ENCODE measurements at regions not wholly inside any gene's neighbourhood (a gene's known extent, or its start where the extent isn't known, plus 50 kb on each side); places are given as distances from the start of the nearest gene placed in this dataset.
"Not testable (repeated sequence)": the region's sequence is repeated elsewhere in the genome, so short reads cannot be mapped to it uniquely, and the experiment has no call there.

- DNase-seq (ENCODE audit: low read depth), result no peak
These were observed 993.3 kb downstream of the BRD1 start for GRCh38 chr22:48834404-48834803.

- no peak for DNase-seq (ENCODE audit: low read depth)
These were observed 995.1 kb downstream of the BRD1 start for GRCh38 chr22:48832592-48832991.

GRCh38 chr22:48829908-48830307, 997.8 kb downstream of the BRD1 start:
- DNase-seq (ENCODE audit: low read depth), result no peak

GRCh38 chr22:48828688-48829087, 999.0 kb downstream of the BRD1 start:
- DNase-seq (ENCODE audit: low read depth), result no peak

GRCh38 chr22:48827904-48828555, 999.6 kb downstream of the BRD1 start:
- DNase-seq (ENCODE audit: low read depth), result no peak

- no peak for DNase-seq (ENCODE audit: low read depth)
These were observed 1000.3 kb downstream of the BRD1 start for GRCh38 chr22:48827268-48827846.

GRCh38 chr22:48826546-48826945, 1001.1 kb downstream of the BRD1 start:
- no peak for DNase-seq (ENCODE audit: low read depth)

- no peak for DNase-seq (ENCODE audit: low read depth)
These were observed 1001.7 kb downstream of the BRD1 start for GRCh38 chr22:48825802-48826520.

GRCh38 chr22:48824712-48825651, 1002.7 kb downstream of the BRD1 start:
- no peak for DNase-seq (ENCODE audit: low read depth)

- DNase-seq (ENCODE audit: low read depth), result no peak
These were observed 1003.7 kb downstream of the BRD1 start for GRCh38 chr22:48823941-48824340.

GRCh38 chr22:48822278-48823233, 1005.1 kb downstream of the BRD1 start:
- DNase-seq (ENCODE audit: low read depth), result no peak

GRCh38 chr22:48821727-48822126, 1005.9 kb downstream of the BRD1 start:
- DNase-seq (ENCODE audit: low read depth), result no peak

- DNase-seq (ENCODE audit: low read depth), result no peak
These were observed 1006.4 kb downstream of the BRD1 start for GRCh38 chr22:48821346-48821690.

GRCh38 chr22:48820481-48821345, 1007.0 kb downstream of the BRD1 start:
- DNase-seq (ENCODE audit: low read depth), result no peak

GRCh38 chr22:48819961-48820360, 1007.7 kb downstream of the BRD1 start:
- no peak for DNase-seq (ENCODE audit: low read depth)

GRCh38 chr22:48819232-48819631, 1008.4 kb downstream of the BRD1 start:
- no peak for DNase-seq (ENCODE audit: low read depth)

- not testable (repeated sequence) for DNase-seq (ENCODE audit: low read depth)
These were observed 1010.2 kb downstream of the BRD1 start for GRCh38 chr22:48817491-48817890.

- DNase-seq (ENCODE audit: low read depth), result no peak
These were observed 1015.8 kb downstream of the BRD1 start for GRCh38 chr22:48811885-48812284.

- DNase-seq (ENCODE audit: low read depth), result no peak
These were observed 1019.4 kb downstream of the BRD1 start for GRCh38 chr22:48808038-48808960.

Measured in stimulated activated CD8-positive, alpha-beta memory T cell treated with anti-CD3 and anti-CD28 coated beads, Interleukin-12 subunit alpha, Interleukin-12 subunit beta, amount 100 ng/mL, for 4 hours (primary cell).